ENCODE measurements at regions not wholly inside any gene's neighbourhood (a gene's known extent, or its start where the extent isn't known, plus 50 kb on each side); places are given as distances from the start of the nearest gene placed in this dataset.

- H4K8ac ChIP-seq (ENCODE audit: extremely low read depth, insufficient read depth, low read length): no peak overlapping the region
- H3K23ac ChIP-seq (ENCODE audit: insufficient read length): no peak overlapping the region
- H3K14ac ChIP-seq (ENCODE audit: insufficient read length): no peak overlapping the region
- no peaks in the 10 kb centered on the region; a peak in 1 of 7 replicates for H3K27me3 ChIP-seq (replicated peaks in 1 of 4; ENCODE audit: control insufficient read depth in 3 of 4, extremely low read depth in 1 of 4, insufficient read depth in 3 of 4, low read length in 3 of 4)
- no peaks in the 10 kb centered on the region for H3K23me2 ChIP-seq (ENCODE audit: low read depth, low read length)
- no peak overlapping the region for H2BK20ac ChIP-seq (ENCODE audit: low read length)
- ChIA-PET CTCF (ENCODE audit: partially characterized antibody) (interaction anchor here (0.6 to 1.7 kb wide), 6 partner anchors 11 to 40 kb away, joined by 3 to 6 read pairs (median 4); no protein-coding TSS in a partner anchor), POLR2A (ENCODE audit: partially characterized antibody) (interaction anchor here (1.0 kb wide), 1 partner anchor 50 kb away, joined by 3 read pairs; no protein-coding TSS in a partner anchor)
- no peaks in the 10 kb centered on the region for H3K9me3 ChIP-seq (ENCODE audit: insufficient read depth in 2 of 2, low read depth in 1 of 2, low read length in 1 of 2)
- no peak overlapping the region for H3K18ac ChIP-seq (ENCODE audit: extremely low read depth, low read length)
- H3K9ac ChIP-seq (replicated peaks in 1 of 4; ENCODE audit: extremely low read depth in 1 of 4, low read depth in 3 of 4, low read length in 3 of 4): no peak overlapping the region
- H2AFZ ChIP-seq (ENCODE audit: low read length): 0 out of 2 replicates have a peak overlapping the region, but pooled peaks have one; percentile 53
- H2BK15ac ChIP-seq (ENCODE audit: low read length): no peak overlapping the region
- no peaks in the 10 kb centered on the region for H3K4me1 ChIP-seq (replicated peaks in 1 of 4; ENCODE audit: control insufficient read depth in 3 of 4, insufficient read depth in 4 of 4, low read length in 3 of 4)
- H3K36me3 ChIP-seq (ENCODE audit: control insufficient read depth in 2 of 4, insufficient read depth in 4 of 4, low read length in 3 of 4): no peaks in the 10 kb centered on the region
- H3K79me2 ChIP-seq (ENCODE audit: control insufficient read depth in 1 of 2, insufficient read depth in 2 of 2, low read length in 2 of 2): no peaks in the 10 kb centered on the region
- no peak overlapping the region for H3K4ac ChIP-seq (replicated peaks; ENCODE audit: insufficient read length, low read depth, low read length)
- H2BK120ac ChIP-seq (replicated peaks; ENCODE audit: low read depth, low read length): no peak overlapping the region
- H3K56ac ChIP-seq (replicated peaks; ENCODE audit: insufficient read length, low read depth, low read length): no peak overlapping the region
- no peaks in the 10 kb centered on the region for H3K79me1 ChIP-seq (ENCODE audit: low read depth, low read length)
- no peak overlapping the region for H3K4me2 ChIP-seq (ENCODE audit: insufficient read depth in 1 of 2, low read depth in 2 of 2, low read length in 2 of 2)
- H2BK12ac ChIP-seq (ENCODE audit: low read depth, low read length): no peak overlapping the region
- no peak overlapping the region for H3K27ac ChIP-seq (ENCODE audit: low read depth, low read length)
- H4K91ac ChIP-seq (replicated peaks; ENCODE audit: insufficient read length, low read length): no peak overlapping the region
- FAIRE-seq (no peak), DNase-seq (ENCODE audit: low read depth in 1 of 2, low spot score in 2 of 2) (no peak)
- H4K5ac ChIP-seq (ENCODE audit: insufficient read length, low read depth, low read length): no peak overlapping the region
- no peak overlapping the region for H2AK5ac ChIP-seq (ENCODE audit: low read depth, low read length)
- H2BK5ac ChIP-seq (ENCODE audit: low read depth, low read length): no peak overlapping the region
- 87% methylated on average over 1 of the region's 1 CpG; no CpG with 5 or more reads in 1 of the 2 experiments for WGBS, 2 experiments (ENCODE audit: extremely low coverage in 1 of 2, insufficient coverage in 1 of 2, insufficient read length in 1 of 2, insufficient replicate concordance in 2 of 2, low coverage in 1 of 2, low lambda C conversion rate in 2 of 2, missing lambda C conversion rate in 1 of 2)
- H3K4me3 ChIP-seq (ENCODE audit: extremely low read depth in 1 of 4, insufficient read depth in 2 of 4, low read depth in 3 of 4, low read length in 4 of 4): no peak overlapping the region
- no peaks in the 10 kb centered on the region for H4K20me1 ChIP-seq (replicated peaks in 1 of 2; ENCODE audit: control insufficient read depth in 1 of 2, insufficient read depth in 2 of 2, low read length in 2 of 2)
- TF ChIP-seq BACH1 (IDR thresholded peaks at IDR 0.05; ENCODE audit: low read length): no peak
- no peak for TF ChIP-seq SRF (IDR thresholded peaks at IDR 0.05; ENCODE audit: low read depth, low read length)
These were observed 74.7 kb upstream of the WDR11 start for GRCh38 chr10:120776442-120776841.

Data from H1 (cell line).